ENCODE measurements at regions not wholly inside any gene's neighbourhood (a gene's known extent, or its start where the extent isn't known, plus 50 kb on each side); places are given as distances from the start of the nearest gene placed in this dataset.

GRCh38 chr9:18350995-18351595 is 122.9 kb upstream of the ADAMTSL1 start:
- DNase-seq (ENCODE audit: low read depth), result no peak

GRCh38 chr9:18352711-18353110 is 121.2 kb upstream of the ADAMTSL1 start:
- no peak for DNase-seq (ENCODE audit: low read depth)

- no peak for DNase-seq (ENCODE audit: low read depth)
These were observed 120.5 kb upstream of the ADAMTSL1 start for GRCh38 chr9:18353473-18353872.

DNA sequence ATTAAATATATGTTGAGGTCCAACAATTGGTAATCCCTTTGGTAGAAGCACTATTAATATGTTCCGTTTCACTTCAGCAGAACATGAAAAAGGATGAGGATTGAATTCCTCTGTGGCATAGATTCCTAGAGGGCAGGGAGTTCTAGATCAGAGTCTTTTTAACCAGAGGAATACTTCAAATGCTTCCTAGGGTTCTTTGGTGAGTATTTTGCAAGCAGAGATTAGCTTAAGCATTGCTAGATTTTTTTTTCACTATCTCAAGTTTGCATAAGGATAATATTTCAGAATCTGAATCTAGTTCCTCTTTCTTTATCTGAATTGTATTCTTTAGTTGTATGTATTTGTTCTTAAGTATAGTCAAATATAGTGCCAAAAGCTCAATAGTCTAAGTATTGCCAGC is 116.6 kb upstream of the ADAMTSL1 start:
- no peak for DNase-seq (ENCODE audit: low read depth)

DNA sequence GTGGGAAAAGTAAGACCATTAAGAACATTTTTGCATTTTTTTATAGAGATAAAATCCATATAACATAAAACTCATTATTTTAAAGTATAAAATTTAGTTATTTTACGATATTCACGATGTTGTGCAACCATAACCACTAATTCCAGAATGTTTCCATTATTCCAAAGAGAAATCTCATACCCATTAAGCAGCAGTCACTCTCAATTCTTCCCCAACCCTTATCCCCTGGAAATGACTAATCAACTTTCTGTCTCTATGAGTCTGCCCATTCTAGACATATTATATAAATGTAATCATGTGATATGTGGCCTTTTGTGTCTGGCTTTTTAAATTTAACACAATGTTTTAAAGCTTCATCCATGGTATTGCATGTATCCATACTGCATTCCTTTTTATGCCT is 115.6 kb upstream of the ADAMTSL1 start:
- DNase-seq (ENCODE audit: low read depth), result no peak

- no peak for DNase-seq (ENCODE audit: low read depth)
These were observed 114.6 kb upstream of the ADAMTSL1 start for GRCh38 chr9:18359335-18359734.

DNA sequence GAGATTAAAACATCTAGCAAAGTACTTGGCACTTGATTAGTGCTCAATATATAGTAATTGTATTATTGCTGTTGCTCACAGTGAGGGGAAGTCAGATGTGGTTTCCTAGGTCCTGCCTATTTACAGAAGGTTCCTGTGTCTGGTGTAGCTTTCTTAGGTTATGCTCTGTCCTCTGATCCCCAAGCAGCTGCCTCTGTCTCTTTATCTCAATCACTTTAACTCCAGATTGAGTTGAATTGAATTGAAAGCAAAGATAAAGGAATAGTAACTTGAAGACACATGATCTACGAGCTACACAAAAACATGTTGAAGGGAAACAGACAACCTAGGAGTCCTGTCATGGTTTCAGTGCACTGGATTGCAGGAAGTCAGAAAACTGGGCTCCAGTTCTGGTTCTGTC is 113.9 kb upstream of the ADAMTSL1 start:
- DNase-seq (ENCODE audit: low read depth), result no peak

DNA sequence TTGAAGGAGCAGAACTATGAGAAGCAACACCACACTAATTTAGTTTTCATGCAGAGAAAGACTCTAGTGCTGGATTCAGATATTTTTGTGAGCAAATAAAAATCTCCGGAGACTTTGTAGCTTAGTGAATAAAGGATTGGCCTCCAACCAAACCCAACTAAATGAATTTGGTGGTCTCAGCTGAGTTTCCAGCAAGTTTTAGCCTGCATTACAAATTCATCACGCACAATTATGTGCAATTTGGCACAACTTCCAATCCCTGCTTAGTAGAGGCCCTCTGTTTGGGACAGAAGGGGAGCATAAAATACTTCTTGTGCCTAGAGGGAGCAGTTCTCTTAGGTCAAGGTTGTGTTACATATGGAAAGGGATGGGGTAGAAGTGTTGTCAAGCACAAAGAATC is 112.3 kb upstream of the ADAMTSL1 start:
- DNase-seq (ENCODE audit: low read depth), result no peak

DNA sequence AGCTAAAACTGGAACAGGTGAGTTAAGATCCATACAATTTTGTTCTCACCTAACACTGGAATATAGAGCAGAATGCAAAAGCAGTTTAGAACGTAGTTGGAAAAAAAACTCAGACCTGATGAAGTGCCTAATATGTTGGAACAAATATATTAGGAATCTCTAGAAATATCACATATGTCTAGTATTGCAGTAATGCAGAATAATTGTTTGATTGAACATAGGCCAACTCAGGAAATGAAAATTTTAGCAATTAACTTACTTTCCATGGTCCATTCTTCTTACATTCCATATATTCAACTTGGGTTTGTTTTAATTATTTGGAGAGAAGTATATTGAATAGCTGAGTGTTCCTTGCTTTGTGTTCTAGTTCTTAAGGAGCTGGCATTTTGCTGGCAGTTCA is 111.8 kb upstream of the ADAMTSL1 start:
- DNase-seq (ENCODE audit: low read depth), result no peak

DNA sequence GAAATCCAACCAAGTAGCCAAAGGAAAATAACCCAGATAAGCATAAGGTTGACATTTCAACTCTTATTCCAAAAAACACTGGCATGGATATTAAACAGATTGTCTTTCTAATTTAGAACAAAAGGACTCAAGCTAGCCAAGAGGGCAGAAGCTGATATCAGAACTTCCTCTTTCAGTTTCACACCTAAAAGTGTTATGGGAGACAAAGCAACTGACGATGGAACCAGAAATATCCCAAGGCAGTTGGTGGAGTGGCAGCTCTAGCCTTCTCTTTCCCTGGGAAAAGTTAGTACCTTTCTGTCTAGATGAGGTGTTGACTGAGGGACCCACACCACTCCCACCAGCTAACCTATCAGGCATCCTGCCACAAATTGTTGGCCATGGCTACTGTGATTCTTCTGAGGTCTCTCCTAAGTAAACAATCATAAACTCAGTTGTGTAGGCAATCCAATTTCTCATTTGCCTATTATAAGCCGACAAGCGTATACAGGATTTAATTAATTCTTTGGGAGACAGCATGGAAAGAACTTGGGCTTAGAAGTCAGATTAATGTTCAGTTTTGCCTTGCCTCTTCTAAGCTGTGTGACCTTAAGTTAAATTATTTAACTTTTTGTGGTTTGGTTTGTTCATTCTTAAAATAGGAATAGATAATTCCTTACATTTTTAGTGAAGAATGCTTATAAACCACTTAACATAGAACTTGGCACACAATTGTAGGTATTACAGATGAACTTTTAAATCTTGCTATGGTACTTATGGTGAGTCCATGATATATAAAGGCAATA is 110.9 kb upstream of the ADAMTSL1 start:
- DNase-seq (ENCODE audit: low read depth), result no peak

DNA sequence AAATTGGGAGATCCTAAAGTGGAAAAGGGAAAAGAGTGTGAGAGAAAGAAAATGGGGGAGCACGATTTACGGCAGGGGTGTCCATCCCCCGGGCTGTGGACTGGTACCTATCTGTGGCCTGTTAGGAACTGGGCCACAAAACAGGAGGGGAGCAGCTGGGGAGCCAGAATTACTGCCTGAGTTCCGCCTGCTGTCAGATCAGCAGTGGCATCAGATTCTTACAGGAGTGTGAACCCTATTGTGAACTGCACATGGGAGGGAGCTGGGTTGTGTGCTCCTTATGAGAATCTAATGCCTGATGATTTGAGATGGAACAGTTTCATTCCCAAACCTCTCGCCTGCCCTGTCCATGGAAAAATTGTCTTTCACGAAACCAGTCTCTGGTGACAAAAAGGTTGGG is 108.3 kb upstream of the ADAMTSL1 start:
- no peak for DNase-seq (ENCODE audit: low read depth)

- DNase-seq (ENCODE audit: low read depth), result no peak
These were observed 107.8 kb upstream of the ADAMTSL1 start for GRCh38 chr9:18366184-18366583.

DNA sequence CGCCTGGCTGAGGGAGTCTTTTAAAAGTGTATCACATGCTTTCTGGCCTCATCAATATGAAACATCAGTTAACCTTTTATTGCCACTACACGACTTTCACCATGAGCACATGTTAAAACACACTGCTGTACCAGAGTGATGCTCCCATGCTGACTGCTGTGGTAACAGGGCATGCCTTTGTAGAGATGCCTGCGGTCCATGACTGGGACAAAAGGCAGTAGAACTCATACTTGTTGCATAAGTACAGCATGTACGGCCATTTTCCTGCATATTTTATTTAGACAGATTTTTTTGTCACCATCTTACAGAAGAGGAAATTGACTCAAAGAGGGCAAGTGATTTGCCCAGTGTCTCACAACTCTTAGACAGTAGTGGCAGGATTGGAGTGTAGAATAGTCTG is 105.7 kb upstream of the ADAMTSL1 start:
- DNase-seq (ENCODE audit: low read depth), result no peak

GRCh38 chr9:18371141-18371540 is 102.8 kb upstream of the ADAMTSL1 start:
- DNase-seq (ENCODE audit: low read depth), result no peak

DNA sequence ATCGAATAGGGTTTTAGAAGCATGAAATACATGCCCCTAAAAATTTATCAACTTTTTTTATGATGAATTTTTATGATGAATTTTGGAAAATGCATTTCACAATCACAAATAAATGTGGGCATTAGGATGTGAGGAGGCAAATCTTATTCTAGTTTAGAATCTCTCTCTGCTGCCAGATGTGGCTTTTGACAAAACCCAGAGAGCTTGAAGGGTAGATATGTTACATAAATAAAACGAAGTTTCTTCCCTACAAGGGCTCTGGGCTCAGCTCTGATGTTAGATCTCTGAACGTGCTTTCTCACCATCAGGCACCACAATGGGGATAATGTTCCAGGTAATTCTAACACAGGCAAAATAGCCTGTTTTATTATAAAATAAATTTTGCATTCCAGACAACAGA is 102.3 kb upstream of the ADAMTSL1 start:
- DNase-seq (ENCODE audit: low read depth), result no peak

- no peak for DNase-seq (ENCODE audit: low read depth)
These were observed 94.7 kb upstream of the ADAMTSL1 start for GRCh38 chr9:18379073-18379811.

DNA sequence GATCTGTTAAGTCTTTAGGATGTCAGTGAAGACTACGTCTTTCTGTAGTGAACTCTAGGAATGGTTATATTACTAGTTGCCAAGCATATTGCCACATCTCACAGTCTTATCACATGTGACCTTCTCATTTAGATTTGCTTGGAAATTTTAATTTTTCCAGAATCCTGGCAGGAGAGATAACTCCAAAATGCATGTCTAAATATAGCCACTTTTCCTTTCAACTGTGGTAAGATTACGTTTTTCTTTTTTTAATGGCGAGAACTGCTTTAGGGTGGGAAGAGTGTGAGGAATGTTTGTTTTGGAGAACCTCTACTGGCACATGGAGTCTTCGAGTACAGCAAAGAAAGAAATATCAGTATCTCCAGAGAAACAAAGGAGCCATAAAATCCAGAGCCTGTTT is 91.7 kb upstream of the ADAMTSL1 start:
- DNase-seq (ENCODE audit: low read depth), result no peak

DNA sequence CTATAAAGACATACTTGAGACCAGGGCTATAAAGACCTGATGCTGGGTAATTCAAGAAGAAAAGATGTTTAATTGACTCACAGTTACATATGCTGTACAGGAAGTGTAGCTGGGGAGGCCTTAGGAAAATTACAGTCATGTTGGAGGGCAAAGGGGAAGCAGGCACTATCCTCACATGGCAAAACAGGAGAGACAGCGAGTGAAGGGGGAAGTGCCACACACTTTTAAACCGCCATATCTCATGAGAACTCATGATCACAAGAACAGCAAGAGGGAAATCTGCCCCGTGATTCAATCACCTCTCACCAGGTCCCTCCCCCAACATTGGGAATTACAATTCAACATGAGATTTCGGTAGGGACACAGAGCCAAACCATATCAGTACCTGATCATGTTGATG is 89.9 kb upstream of the ADAMTSL1 start:
- no peak for DNase-seq (ENCODE audit: low read depth)

DNA sequence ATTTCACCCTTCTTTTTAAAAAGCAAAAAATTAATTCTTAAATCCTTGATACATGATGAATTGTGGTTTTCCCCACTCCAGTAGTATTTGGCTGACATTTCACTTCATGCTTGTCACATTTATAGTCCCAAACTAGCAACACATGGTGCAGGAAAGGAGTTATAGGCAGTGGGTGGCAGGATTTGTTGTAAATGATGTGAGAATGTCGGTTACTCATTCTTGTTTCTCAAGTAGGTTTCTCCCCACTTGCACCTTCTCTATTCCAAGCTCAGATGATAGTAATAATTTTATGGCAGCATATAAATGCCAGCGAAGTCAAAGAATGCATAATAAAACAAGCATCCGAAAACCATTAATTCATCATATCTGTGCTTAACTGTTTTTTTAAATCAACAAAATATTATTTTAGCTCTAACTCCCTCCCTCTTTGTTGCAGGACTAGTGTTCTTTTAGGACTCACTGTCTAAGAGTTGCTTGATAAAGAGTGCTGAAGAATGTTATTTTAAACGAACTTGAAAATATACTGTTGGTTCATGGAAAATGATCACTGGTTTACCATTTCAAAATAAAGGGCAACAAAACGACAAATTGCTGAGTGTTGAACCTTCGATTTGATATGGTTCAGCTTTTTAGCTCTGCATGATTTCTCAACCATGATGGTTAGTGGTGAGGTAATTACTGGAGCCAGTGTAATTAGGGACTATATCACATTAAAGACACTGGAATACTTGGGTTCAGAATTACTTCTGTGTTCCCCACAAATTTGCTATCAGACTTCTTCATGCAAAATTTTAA is 88.1 kb upstream of the ADAMTSL1 start:
- DNase-seq (ENCODE audit: low read depth), result no peak

GRCh38 chr9:18390393-18390792 is 83.6 kb upstream of the ADAMTSL1 start:
- DNase-seq (ENCODE audit: low read depth), result no peak

DNA sequence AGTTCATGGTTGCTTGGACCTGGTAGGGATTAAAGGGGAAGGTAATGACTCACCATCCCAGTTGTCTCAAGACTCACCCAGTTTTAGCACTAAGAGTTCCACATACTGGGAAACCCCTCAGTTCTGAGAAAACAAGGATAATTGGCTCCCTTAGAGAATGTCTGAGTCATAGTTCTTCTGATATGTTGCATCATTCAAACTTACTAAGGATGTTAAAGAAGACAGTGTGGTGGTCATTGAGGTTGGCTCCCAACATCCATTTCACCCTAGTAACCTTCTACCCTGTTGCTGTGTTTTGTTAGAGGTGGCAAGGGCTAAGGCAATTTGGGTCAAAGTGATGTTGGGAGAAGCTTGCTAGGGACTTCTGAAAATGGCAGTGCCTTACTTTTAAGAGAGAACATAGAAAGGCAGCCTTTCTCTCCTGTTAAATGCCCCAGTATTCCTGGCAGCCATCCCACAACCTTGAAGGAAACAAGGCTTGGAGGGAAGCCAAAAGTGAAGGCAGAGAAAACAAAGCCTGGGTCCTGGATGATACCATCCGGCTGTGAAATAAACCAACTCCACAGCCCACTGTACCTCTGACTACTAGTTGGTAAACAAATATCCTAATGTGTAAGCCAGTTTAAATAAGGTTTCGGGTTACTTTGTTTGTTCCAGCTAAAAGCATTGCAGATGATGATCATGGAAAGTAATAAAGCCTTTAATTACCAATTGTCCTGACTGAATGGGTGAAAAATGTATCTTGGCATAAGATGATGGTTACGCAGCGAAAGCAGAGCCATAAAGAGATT is 80.4 kb upstream of the ADAMTSL1 start:
- no peak for DNase-seq (ENCODE audit: low read depth)

Measured in T-helper 22 cell (primary cell).